A549 (cell line): ENCODE measurements at regions not wholly inside any gene's neighbourhood (a gene's known extent, or its start where the extent isn't known, plus 50 kb on each side); places are given as distances from the start of the nearest gene placed in this dataset.

Experiments used
- ATAC-seq, 2 experiments: fragments of 200-7000 bp in 1 of 2; fragments of >200 bp in 1 of 2; cut with Nextera tagmentation in 1 of 2; cut with Tn5 transposase in 1 of 2; 3 replicates each; pipeline versions ENCODE4 v1.8.0 to v1.9.1; 2018 to 2020; ENCODE audit warnings: mild to moderate bottlenecking in 1 of 2, moderate library complexity in 1 of 2
- CTCF ChIA-PET: fragments of 300-600 bp; sonication (Branson Sonifier 250); formaldehyde crosslinking; extraction: SDS; loops from one replicate; lab custom pipeline; 2021; ENCODE audit warnings: antibody characterized with exemption, inconsistent platforms; lab: Yijun Ruan, JAX
- POLR2A ChIA-PET: fragments of 350-600 bp; formaldehyde crosslinking; extraction: SDS; loops from one replicate; lab custom pipeline; 2021; ENCODE audit warnings: antibody characterized with exemption, inconsistent platforms; lab: Yijun Ruan, JAX
- DNase-seq, 2 experiments: peaks; one replicate each; pipeline versions ENCODE4 v3.0.0 to v3.0.0-alpha.2; 2011 to 2016; ENCODE audit warnings: low read depth in 1 of 2, low spot score in 1 of 2
- FAIRE-seq: peaks from 2 replicates; lab custom pipeline; 2011; peaks lifted over from hg19 to GRCh38; lab: Jason Lieb, UNC
- H3K27ac ChIP-seq, 2 experiments: fragments of >200 bp; sonication (Bioruptor Twin); formaldehyde crosslinking; 3 replicates each; pipeline ENCODE4 v1.5.1; 2016 to 2017
- H3K4me1 ChIP-seq: fragments of >200 bp; sonication (Bioruptor Twin); formaldehyde crosslinking; 3 replicates; pipeline ENCODE4 v1.6.1; 2016
- H3K4me2 ChIP-seq: fragments of >200 bp; sonication (Bioruptor Twin); formaldehyde crosslinking; 3 replicates; pipeline ENCODE4 v1.6.1; 2016
- H3K4me3 ChIP-seq: fragments of >200 bp; sonication (Bioruptor Twin); formaldehyde crosslinking; 3 replicates; pipeline ENCODE4 v1.5.1; 2016
- H3K9me3 ChIP-seq: fragments of >200 bp; sonication (Bioruptor Twin); formaldehyde crosslinking; 3 replicates; pipeline ENCODE4 v1.6.1; 2016
- BCL3 ChIP-seq: fragments of >200 bp; sonication (Bioruptor Twin); formaldehyde crosslinking; IDR thresholded peaks from 3 replicates; pipeline ENCODE4 v1.6.1; 2016
- CBX2 ChIP-seq: fragments of 200-600 bp; sonication (generic); IDR thresholded peaks from 2 replicates; pipeline ENCODE4 v1.6.1; 2016; ENCODE audit warnings: low read depth, mild to moderate bottlenecking, borderline replicate concordance
- CBX8 ChIP-seq: fragments of 200-600 bp; sonication (generic); IDR thresholded peaks from 2 replicates; pipeline ENCODE4 v1.6.1; 2016
- CHD2 ChIP-seq: fragments of 150-350 bp; IDR thresholded peaks from 2 replicates; pipeline ENCODE4 v1.6.1; 2014; ENCODE audit warnings: low read length; ENCODE audit not compliant: partially characterized antibody
- CTCF ChIP-seq: fragments of >200 bp; sonication (Bioruptor Twin); formaldehyde crosslinking; IDR thresholded peaks from 3 replicates; pipeline ENCODE4 v1.5.1; 2016
- FOSL2 ChIP-seq, 2 experiments: fragments of 450-650 bp in 1 of 2; fragments of >200 bp in 1 of 2; sonication (Bioruptor Twin) in 1 of 2; formaldehyde crosslinking; IDR thresholded peaks; 2 replicates each; pipeline versions ENCODE4 v1.5.0 to v1.6.1; 2016 to 2020; ENCODE audit warnings: mild to moderate bottlenecking in 1 of 2, moderate library complexity in 1 of 2
- HOXB5 ChIP-seq: fragments of 250-450 bp; sonication (Bioruptor Pico); IDR thresholded peaks from 2 replicates; pipeline ENCODE4 v1.5.0; 2020; ENCODE audit warnings: mild to moderate bottlenecking, moderate library complexity
- MYC ChIP-seq: IDR thresholded peaks from 2 replicates; pipeline ENCODE4 v1.6.1; 2012; ENCODE audit warnings: mild to moderate bottlenecking, inconsistent platforms, low read length, improper control_type of control experiment, borderline replicate concordance
- PBX3 ChIP-seq: IDR thresholded peaks from 2 replicates; pipeline ENCODE4 v1.6.1; 2012
- POLR2AphosphoS2 ChIP-seq: conservative IDR thresholded peaks from 2 replicates; pipeline ENCODE4 v1.6.1; 2012; ENCODE audit warnings: low read length, improper control_type of control experiment, inconsistent platforms
- RCOR1 ChIP-seq: fragments of 150-350 bp; IDR thresholded peaks from 2 replicates; pipeline ENCODE4 v1.6.1; 2014; ENCODE audit warnings: antibody characterized with exemption, low read length, low read depth
- REST ChIP-seq: fragments of 200-600 bp; sonication (generic); IDR thresholded peaks from 2 replicates; pipeline ENCODE4 v1.6.1; 2016; ENCODE audit warnings: antibody characterized with exemption, mild to moderate bottlenecking, moderate library complexity
- TP53 ChIP-seq: fragments of 250-450 bp; sonication (Bioruptor Pico); IDR thresholded peaks from 2 replicates; pipeline ENCODE4 v1.5.0; 2021; ENCODE audit warnings: mild to moderate bottlenecking, moderate library complexity
- ZC3H11A ChIP-seq: fragments of 450-650 bp; IDR thresholded peaks from 2 replicates; pipeline ENCODE4 v1.6.1; 2014; ENCODE audit warnings: antibody characterized with exemption, mild to moderate bottlenecking
- ZNF302 ChIP-seq: fragments of 250-450 bp; sonication (Bioruptor Pico); IDR thresholded peaks from 2 replicates; pipeline ENCODE4 v1.9.0; 2021; ENCODE audit warnings: inconsistent platforms, mild to moderate bottlenecking, moderate library complexity
- WGBS: methylation state at CpG from one replicate; pipeline ENCODE4 v1.1.6; 2017; ENCODE audit errors: missing lambda C conversion rate; 5-methylcytosine and 5-hydroxymethylcytosine counted together

- Histone ChIP-seq H3K4me2 (no peak overlapping the region), H3K4me1 (no peaks in the 10 kb centered on the region), H3K9me3 (no peaks in the 10 kb centered on the region), H3K4me3 (no peak overlapping the region), H3K27ac (no peak overlapping the region)
- ATAC-seq (no peak), DNase-seq (peak in 1 of 2 experiments; percentile 1), FAIRE-seq (no peak)
- ChIA-PET POLR2A (no interaction called here), CTCF (no interaction called here)
- TF ChIP-seq CHD2 (no peak), ZC3H11A (no peak), TP53 (CRISPR knock-in tag) (no peak), HOXB5 (CRISPR knock-in tag) (no peak), CBX2 (no peak), RCOR1 (no peak), CTCF (no peak)
- 9% methylated on average over 2 of the region's 3 CpGs for WGBS
Measured at GRCh38 chr4:67106861-67107460, 438.3 kb downstream of the CENPC start.

GRCh38 chr4:67104145-67104544 is 441.2 kb downstream of the CENPC start:
- H3K4me1 ChIP-seq, result no peaks in the 10 kb centered on the region
- 30% methylated on average over 3 of the region's 3 CpGs for WGBS
- no peak for TF ChIP-seq TP53 (CRISPR knock-in tag)
- TF ChIP-seq BCL3, result no peak
- no peak for TF ChIP-seq HOXB5 (CRISPR knock-in tag)
- no peak for TF ChIP-seq ZNF302 (CRISPR knock-in tag)
- no peak for TF ChIP-seq REST
- TF ChIP-seq FOSL2 (IDR thresholded peaks at IDR 0.05), result no peak
- TF ChIP-seq FOSL2 (CRISPR knock-in tag; IDR thresholded peaks at IDR 0.05), result no peak
- TF ChIP-seq POLR2AphosphoS2, result no peak
- no peak for TF ChIP-seq MYC
- TF ChIP-seq CBX8, result no peak
- TF ChIP-seq PBX3, result no peak
- ChIA-PET CTCF (no interaction called here), POLR2A (no interaction called here)
- no peak overlapping the region for H3K27ac ChIP-seq
- DNase-seq (no peak), ATAC-seq (no peak), FAIRE-seq (no peak)
- H3K4me3 ChIP-seq, result no peak overlapping the region
- H3K4me2 ChIP-seq, result no peak overlapping the region
- no peaks in the 10 kb centered on the region for H3K9me3 ChIP-seq
